Embryonic facial prominence (tissue), 1 donor: ENCODE measurements at regions not wholly inside any gene's neighbourhood (a gene's known extent, or its start where the extent isn't known, plus 50 kb on each side); places are given as distances from the start of the nearest gene placed in this dataset.

Experiments used
- DNase-seq: peaks from one replicate; pipeline ENCODE4 v3.0.0-alpha.2; 2016; ENCODE audit errors: extremely low spot score

DNA sequence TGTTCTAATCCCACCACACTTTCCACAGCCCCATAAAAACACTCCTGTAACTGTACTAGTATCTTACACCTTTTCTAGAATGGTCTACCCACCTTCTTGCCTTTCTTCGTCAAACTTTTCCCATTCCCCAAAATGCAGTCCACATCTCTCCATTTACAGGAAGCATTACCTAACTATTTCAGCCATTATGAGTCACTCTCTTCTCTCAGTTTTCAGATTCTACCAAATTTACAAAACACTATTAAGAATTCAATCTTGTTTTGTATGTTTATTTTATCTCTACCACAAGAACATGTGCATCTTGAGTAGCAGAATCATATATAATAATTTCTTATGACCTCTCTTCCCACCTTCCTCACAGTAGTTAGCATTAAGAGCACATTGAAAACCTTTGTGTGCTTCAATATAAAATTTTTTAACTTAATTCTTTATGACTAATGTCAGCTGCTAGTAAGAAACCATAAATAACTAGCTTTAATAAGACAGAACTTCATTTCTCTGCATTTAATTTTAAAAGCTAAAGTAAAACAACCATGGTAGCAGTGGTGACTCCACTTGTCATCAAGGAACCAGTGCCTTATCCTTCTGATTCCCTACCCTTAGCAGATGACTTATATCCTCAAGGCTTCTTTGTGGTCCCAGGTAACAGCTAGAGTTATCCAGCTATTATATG is 56.6 kb upstream of the MAP2 start:
- no peak for DNase-seq

DNA sequence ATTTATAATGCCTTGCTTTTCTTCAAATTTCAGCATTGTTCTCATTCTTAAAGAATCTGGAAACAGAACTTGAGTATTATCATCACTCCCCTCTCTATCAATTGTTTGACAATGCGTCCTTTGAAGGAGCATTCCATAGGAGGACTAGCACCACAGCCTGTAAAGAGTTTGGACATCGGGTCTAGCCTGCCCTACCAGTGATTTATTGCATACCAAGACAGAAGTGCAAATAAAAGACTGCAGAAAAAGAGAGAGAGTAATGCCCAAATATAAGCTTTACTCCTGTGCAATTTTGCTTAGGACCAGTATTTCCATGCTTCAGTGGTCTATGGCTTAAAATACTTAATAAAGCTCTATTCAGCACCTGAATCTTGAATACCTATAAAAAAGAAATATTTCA is 55.4 kb upstream of the MAP2 start:
- DNase-seq: no peak

DNA sequence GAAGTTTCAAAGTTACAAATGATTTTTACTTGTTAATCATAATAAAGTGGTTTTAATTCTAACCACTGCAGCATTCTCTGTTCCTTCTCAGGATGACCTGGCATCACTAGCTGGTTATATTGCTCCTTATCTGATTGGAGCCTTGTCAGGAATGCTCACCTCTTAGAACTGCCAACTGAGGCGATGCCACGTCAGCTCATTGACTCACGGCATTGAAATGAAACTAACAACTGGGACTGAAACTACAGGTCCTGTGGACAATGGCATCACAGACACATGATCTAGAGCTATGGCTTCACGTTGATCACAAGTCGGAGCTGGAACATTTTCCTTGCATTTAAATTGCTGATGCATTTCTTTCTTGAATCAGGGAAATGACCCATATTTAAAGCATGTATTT is 54.9 kb upstream of the MAP2 start:
- DNase-seq: no peak

DNA sequence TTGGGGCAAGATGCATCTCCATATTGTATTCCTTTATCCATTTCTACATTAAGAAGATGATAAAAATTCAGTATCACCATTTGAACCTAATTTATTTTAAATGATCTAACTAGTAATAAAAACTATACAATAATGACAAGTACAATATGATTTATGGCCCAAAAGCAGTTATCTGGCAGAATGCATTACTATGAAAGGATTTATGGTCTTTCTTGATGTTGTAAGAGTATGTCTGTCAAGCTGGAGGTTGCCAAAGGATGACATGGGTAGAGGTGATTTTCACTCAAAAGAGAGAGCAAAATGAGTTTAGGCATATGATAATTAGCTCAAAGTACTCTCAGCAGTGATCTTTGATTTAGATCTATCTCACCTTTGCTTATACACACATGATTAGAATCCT is 54.2 kb upstream of the MAP2 start:
- no peak for DNase-seq

DNA sequence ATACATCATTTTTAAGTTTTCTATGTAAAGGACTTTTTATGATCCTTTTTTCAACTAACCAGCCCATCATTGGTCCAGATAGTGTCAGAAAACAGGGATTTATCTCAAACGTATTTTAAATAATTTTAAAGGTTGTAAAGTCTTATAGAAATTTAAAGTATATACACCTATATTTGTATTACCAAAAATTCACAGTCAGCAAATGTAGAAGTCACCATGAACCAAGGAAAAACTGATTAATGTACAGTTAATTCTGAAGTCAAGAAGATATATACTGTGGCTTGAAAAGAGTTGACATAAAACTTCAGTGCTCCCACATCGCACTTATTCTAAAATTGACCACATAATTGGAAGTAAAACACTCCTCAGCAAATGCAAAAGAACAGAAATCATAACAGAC is 52.4 kb upstream of the MAP2 start:
- no peak for DNase-seq
